Fibroblast of lung (primary cell): ENCODE measurements at regions not wholly inside any gene's neighbourhood (a gene's known extent, or its start where the extent isn't known, plus 50 kb on each side); places are given as distances from the start of the nearest gene placed in this dataset.

Experiments used
- EZH2 ChIP-seq: IDR thresholded peaks from 2 replicates; pipeline ENCODE4 v1.5.1; 2012; ENCODE audit warnings: low read length, control low read depth, mild to moderate bottlenecking; ENCODE audit errors: missing control alignments
- TF ChIP-seq, protein P1 (sequence below), 2 donors: IDR thresholded peaks in 1 of 2; conservative IDR thresholded peaks in 1 of 2; 1 replicate in 1 of 2; 2 replicates in 1 of 2; pipeline ENCODE4 v1.5.1; 2011 to 2012; ENCODE audit warnings: low read length in 2 of 2, control low read depth in 1 of 2, inconsistent platforms in 1 of 2, low read depth in 1 of 2, mild to moderate bottlenecking in 1 of 2

DNA sequence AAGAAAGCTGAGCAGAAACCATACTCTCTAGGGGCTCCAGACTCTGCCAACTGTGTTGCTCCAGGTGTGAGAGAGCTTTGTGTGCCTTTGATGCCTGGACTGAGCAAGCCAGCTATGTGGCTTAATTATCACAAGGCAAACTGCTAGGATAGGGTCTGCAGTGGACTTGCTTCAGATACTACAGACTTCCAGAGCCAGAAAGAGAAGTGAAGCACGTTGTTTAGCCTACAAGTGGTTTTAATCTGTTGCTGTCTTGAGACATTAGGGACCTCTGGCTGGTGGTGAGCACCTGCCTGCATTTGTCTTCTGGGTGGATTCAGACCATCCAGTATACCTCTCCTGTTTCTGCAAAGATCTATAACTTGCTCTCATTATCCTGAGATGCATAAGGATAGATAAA is 353.4 kb upstream of the PLXNA2 start:
- TF ChIP-seq, protein P1, sequence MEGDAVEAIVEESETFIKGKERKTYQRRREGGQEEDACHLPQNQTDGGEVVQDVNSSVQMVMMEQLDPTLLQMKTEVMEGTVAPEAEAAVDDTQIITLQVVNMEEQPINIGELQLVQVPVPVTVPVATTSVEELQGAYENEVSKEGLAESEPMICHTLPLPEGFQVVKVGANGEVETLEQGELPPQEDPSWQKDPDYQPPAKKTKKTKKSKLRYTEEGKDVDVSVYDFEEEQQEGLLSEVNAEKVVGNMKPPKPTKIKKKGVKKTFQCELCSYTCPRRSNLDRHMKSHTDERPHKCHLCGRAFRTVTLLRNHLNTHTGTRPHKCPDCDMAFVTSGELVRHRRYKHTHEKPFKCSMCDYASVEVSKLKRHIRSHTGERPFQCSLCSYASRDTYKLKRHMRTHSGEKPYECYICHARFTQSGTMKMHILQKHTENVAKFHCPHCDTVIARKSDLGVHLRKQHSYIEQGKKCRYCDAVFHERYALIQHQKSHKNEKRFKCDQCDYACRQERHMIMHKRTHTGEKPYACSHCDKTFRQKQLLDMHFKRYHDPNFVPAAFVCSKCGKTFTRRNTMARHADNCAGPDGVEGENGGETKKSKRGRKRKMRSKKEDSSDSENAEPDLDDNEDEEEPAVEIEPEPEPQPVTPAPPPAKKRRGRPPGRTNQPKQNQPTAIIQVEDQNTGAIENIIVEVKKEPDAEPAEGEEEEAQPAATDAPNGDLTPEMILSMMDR (conservative IDR thresholded peaks at IDR 0.05 in 1 of 2, IDR thresholded peaks at IDR 0.05 in 1 of 2; ENCODE audit: low read depth in 1 of 2, low read length in 2 of 2) = no peak
- no peak for TF ChIP-seq EZH2
